ENCODE measurements at regions not wholly inside any gene's neighbourhood (a gene's known extent, or its start where the extent isn't known, plus 50 kb on each side); places are given as distances from the start of the nearest gene placed in this dataset.

DNA sequence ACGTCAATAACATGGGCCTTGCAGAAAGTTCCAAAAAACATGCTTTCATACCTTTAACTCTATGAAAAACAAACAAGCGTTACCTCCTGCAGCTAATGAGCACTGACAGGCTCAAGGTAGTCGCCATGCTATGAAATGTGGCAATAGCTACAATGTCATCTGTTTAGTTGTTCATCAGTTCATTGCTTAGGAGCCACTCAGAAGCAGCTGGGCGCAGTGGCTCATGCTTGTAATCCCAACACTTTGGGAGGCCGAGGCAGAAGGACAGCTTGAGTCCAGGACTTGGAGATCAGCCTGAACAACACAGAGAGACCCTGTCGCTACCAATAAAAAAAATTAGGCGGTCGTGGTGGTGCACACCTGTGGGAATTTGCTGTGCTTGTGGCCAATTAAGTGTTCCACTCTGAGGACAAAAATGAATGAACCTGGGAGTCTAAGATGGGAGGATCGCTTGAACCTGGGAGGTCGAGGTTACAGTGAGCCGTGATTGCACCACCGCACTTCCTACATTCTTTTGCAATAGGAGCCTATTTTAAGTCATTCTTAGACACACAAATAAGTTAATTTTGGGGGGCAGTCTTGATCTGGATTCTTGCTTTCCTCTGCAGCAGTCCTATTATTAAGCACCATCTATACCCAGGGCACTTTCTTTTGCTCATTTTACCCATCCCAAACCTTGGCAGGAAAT is 276.2 kb upstream of the KLF14 start:
- peak overlapping the region; percentile 17 to 48 for H3K4me3 Mint-ChIP-seq
- Histone ChIP-seq H3K27me3 (ENCODE audit: control insufficient read depth in 2 of 2, insufficient read depth in 2 of 2, low read length in 2 of 2) (no peaks in the 10 kb centered on the region), H3K4me2 (replicated peaks; ENCODE audit: extremely low read depth, low read length, poor library complexity, severe bottlenecking) (peak overlapping the region; percentile 63), H3K9me3 (replicated peaks in 1 of 2; ENCODE audit: control insufficient read depth in 1 of 2, insufficient read depth in 1 of 2, low read length in 2 of 2) (no peaks in the 10 kb centered on the region), H3K4me1 (ENCODE audit: control insufficient read depth in 1 of 2, insufficient read depth in 2 of 2, low read length in 2 of 2) (peaks cover 47 to 58% of the 10 kb centered on the region in 2 donors), H4K20me1 (ENCODE audit: insufficient read depth, low read length) (peaks cover 81% of the 10 kb centered on the region), H3K9ac (ENCODE audit: insufficient read depth, low read length, poor library complexity, severe bottlenecking) (no peak overlapping the region), H3K4me3 (replicated peaks in 1 of 3; ENCODE audit: low read depth in 2 of 3, low read length in 3 of 3) (peak overlapping the region in 1 of 3 experiments; percentile 56), H3K36me3 (replicated peaks in 1 of 2; ENCODE audit: control insufficient read depth in 1 of 2, insufficient read depth in 2 of 2, low read length in 2 of 2) (no peaks in the 10 kb centered on the region), H3K27ac (ENCODE audit: low read depth in 1 of 2, low read length in 2 of 2) (peak overlapping the region; percentile 27 to 79), H2AFZ (ENCODE audit: insufficient read depth, low read depth, low read length, poor library complexity, severe bottlenecking) (no peak overlapping the region), H3K79me2 (ENCODE audit: insufficient read depth, low read length) (peaks cover 21% of the 10 kb centered on the region)
- peaks cover 0 to 4% (median 0%) of the 10 kb centered on the region in 3 donors for H3K27me3 Mint-ChIP-seq (ENCODE audit: low read depth in 3 of 3)
- intact Hi-C loops (cut with micrococcal nuclease), result loop anchor here (5.0 to 10.0 kb wide), 2 partner anchors 45 to 48 kb away; no protein-coding TSS in a partner anchor
- TF ChIP-seq, protein P1, sequence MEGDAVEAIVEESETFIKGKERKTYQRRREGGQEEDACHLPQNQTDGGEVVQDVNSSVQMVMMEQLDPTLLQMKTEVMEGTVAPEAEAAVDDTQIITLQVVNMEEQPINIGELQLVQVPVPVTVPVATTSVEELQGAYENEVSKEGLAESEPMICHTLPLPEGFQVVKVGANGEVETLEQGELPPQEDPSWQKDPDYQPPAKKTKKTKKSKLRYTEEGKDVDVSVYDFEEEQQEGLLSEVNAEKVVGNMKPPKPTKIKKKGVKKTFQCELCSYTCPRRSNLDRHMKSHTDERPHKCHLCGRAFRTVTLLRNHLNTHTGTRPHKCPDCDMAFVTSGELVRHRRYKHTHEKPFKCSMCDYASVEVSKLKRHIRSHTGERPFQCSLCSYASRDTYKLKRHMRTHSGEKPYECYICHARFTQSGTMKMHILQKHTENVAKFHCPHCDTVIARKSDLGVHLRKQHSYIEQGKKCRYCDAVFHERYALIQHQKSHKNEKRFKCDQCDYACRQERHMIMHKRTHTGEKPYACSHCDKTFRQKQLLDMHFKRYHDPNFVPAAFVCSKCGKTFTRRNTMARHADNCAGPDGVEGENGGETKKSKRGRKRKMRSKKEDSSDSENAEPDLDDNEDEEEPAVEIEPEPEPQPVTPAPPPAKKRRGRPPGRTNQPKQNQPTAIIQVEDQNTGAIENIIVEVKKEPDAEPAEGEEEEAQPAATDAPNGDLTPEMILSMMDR (IDR thresholded peaks at IDR 0.05), result no peak
- WGBS (ENCODE audit: insufficient coverage), result 97% methylated on average over 8 of the region's 12 CpGs
- peaks cover 0 to 6% of the 10 kb centered on the region in 2 donors for H3K36me3 Mint-ChIP-seq
- no peaks in the 10 kb centered on the region for H3K9me3 Mint-ChIP-seq
- peaks cover 65% of the 10 kb centered on the region for H3K4me1 Mint-ChIP-seq
- peak overlapping the region; percentile 82 to 95 (median 89) for H3K27ac Mint-ChIP-seq
- DNase-seq, result peak in 2 of 3 donors; percentile 44 to 57

- Histone ChIP-seq H3K36me3 (replicated peaks in 1 of 2; ENCODE audit: control insufficient read depth in 1 of 2, insufficient read depth in 2 of 2, low read length in 2 of 2) (no peaks in the 10 kb centered on the region), H3K9ac (ENCODE audit: insufficient read depth, low read length, poor library complexity, severe bottlenecking) (peak overlapping the region; percentile 31), H3K4me3 (replicated peaks in 1 of 3; ENCODE audit: low read depth in 2 of 3, low read length in 3 of 3) (peak overlapping the region in 1 of 3 experiments; percentile 56), H3K27me3 (ENCODE audit: control insufficient read depth in 2 of 2, insufficient read depth in 2 of 2, low read length in 2 of 2) (no peaks in the 10 kb centered on the region), H3K79me2 (ENCODE audit: insufficient read depth, low read length) (peaks cover 21% of the 10 kb centered on the region), H3K4me1 (ENCODE audit: control insufficient read depth in 1 of 2, insufficient read depth in 2 of 2, low read length in 2 of 2) (peaks cover 47 to 58% of the 10 kb centered on the region in 2 donors), H4K20me1 (ENCODE audit: insufficient read depth, low read length) (peaks cover 84% of the 10 kb centered on the region), H3K9me3 (replicated peaks in 1 of 2; ENCODE audit: control insufficient read depth in 1 of 2, insufficient read depth in 1 of 2, low read length in 2 of 2) (no peaks in the 10 kb centered on the region), H3K27ac (ENCODE audit: low read depth in 1 of 2, low read length in 2 of 2) (peak overlapping the region; percentile 61 to 79), H3K4me2 (replicated peaks; ENCODE audit: extremely low read depth, low read length, poor library complexity, severe bottlenecking) (peak overlapping the region; percentile 63), H2AFZ (ENCODE audit: insufficient read depth, low read depth, low read length, poor library complexity, severe bottlenecking) (no peak overlapping the region)
- peaks cover 0 to 4% (median 0%) of the 10 kb centered on the region in 3 donors for H3K27me3 Mint-ChIP-seq (ENCODE audit: low read depth in 3 of 3)
- no peaks in the 10 kb centered on the region for H3K9me3 Mint-ChIP-seq
- intact Hi-C loops (cut with micrococcal nuclease), result loop anchor here (5.0 to 10.0 kb wide), 2 partner anchors 46 to 49 kb away; no protein-coding TSS in a partner anchor
- peak overlapping the region; percentile 82 to 95 (median 89) for H3K27ac Mint-ChIP-seq
- WGBS (ENCODE audit: insufficient coverage), result 0% methylated on average over 1 of the region's 6 CpGs
- peaks cover 3% of the 10 kb centered on the region in 2 donors for H3K36me3 Mint-ChIP-seq
- H3K4me3 Mint-ChIP-seq, result peak overlapping the region; percentile 34 to 67
- H3K4me1 Mint-ChIP-seq, result peaks cover 65% of the 10 kb centered on the region
- TF ChIP-seq, protein P1 (IDR thresholded peaks at IDR 0.05), result no peak
- peak; percentile 71 to 87 (median 72) for DNase-seq
These were observed 276.9 kb upstream of the KLF14 start for GRCh38 chr7:131010717-131011431.

Measured in CD14-positive monocyte (primary cell).